Endodermal cell (in vitro differentiated cells): ENCODE measurements at regions not wholly inside any gene's neighbourhood (a gene's known extent, or its start where the extent isn't known, plus 50 kb on each side); places are given as distances from the start of the nearest gene placed in this dataset.

Experiments
- DNase-seq: peaks from one replicate; pipeline ENCODE4 v3.0.0-alpha.2; 2017
- H3K27ac ChIP-seq: 2 replicates; pipeline ENCODE4 v1.5.1; 2013; ENCODE audit warnings: mild to moderate bottlenecking, low read depth, low read length, moderate library complexity
- H3K27me3 ChIP-seq: 2 replicates; pipeline ENCODE4 v1.6.1; 2013; ENCODE audit warnings: mild to moderate bottlenecking, low read length, moderate library complexity; ENCODE audit not compliant: insufficient read depth, control insufficient read depth, poor library complexity, severe bottlenecking
- H3K36me3 ChIP-seq: 2 replicates; pipeline ENCODE4 v1.7.0; 2013; ENCODE audit warnings: mild to moderate bottlenecking, low read length, moderate library complexity; ENCODE audit not compliant: control insufficient read depth, insufficient read depth
- H3K4me1 ChIP-seq: one replicate; pipeline ENCODE4 v1.7.0; 2013; ENCODE audit warnings: low read length; ENCODE audit not compliant: control insufficient read depth, insufficient read depth
- H3K4me3 ChIP-seq: 2 replicates; pipeline ENCODE4 v1.5.1; 2013; ENCODE audit warnings: mild to moderate bottlenecking, low read length, moderate library complexity
- H3K9ac ChIP-seq: 2 replicates; pipeline ENCODE4 v1.6.1; 2013; ENCODE audit warnings: mild to moderate bottlenecking, low read length, moderate library complexity; ENCODE audit not compliant: poor library complexity, severe bottlenecking; ENCODE audit errors: extremely low read depth
- H3K9me3 ChIP-seq: 2 replicates; pipeline ENCODE4 v1.6.1; 2013; ENCODE audit warnings: mild to moderate bottlenecking, low read length, moderate library complexity; ENCODE audit not compliant: control insufficient read depth
- H3K27ac Mint-ChIP-seq: 2 replicates; pipeline ENCODE4 v1.8.0; 2020; ENCODE audit warnings: mixed read lengths
- H3K27me3 Mint-ChIP-seq: 2 replicates; pipeline ENCODE4 v1.8.0; 2021; ENCODE audit warnings: mild to moderate bottlenecking, mixed read lengths; ENCODE audit not compliant: insufficient read depth
- H3K36me3 Mint-ChIP-seq: 2 replicates; pipeline ENCODE4 v1.8.0; 2020; ENCODE audit warnings: low read depth, mixed read lengths
- H3K4me1 Mint-ChIP-seq: 2 replicates; pipeline ENCODE4 v1.8.0; 2020; ENCODE audit warnings: mixed read lengths
- H3K4me3 Mint-ChIP-seq: 2 replicates; pipeline ENCODE4 v1.8.0; 2020; ENCODE audit warnings: mild to moderate bottlenecking, moderate library complexity, mixed read lengths
- H3K9me3 Mint-ChIP-seq: 2 replicates; pipeline ENCODE4 v1.8.0; 2020; ENCODE audit warnings: mild to moderate bottlenecking, mixed read lengths
- WGBS, 2 experiments: methylation state at CpG; one replicate each; pipeline versions ENCODE4 v1.1.5 to v1.1.7; 2013; ENCODE audit warnings: missing lambda C conversion rate in 2 of 2, mixed read lengths in 1 of 2; ENCODE audit not compliant: insufficient coverage in 1 of 2, insufficient read length in 1 of 2; 5-methylcytosine and 5-hydroxymethylcytosine counted together
- TF ChIP-seq, protein P1 (sequence below): fragments of 200-600 bp; sonication (generic); conservative IDR thresholded peaks from 2 replicates; pipeline ENCODE4 v1.5.0; 2021; ENCODE audit warnings: antibody characterized with exemption, mild to moderate bottlenecking

DNA sequence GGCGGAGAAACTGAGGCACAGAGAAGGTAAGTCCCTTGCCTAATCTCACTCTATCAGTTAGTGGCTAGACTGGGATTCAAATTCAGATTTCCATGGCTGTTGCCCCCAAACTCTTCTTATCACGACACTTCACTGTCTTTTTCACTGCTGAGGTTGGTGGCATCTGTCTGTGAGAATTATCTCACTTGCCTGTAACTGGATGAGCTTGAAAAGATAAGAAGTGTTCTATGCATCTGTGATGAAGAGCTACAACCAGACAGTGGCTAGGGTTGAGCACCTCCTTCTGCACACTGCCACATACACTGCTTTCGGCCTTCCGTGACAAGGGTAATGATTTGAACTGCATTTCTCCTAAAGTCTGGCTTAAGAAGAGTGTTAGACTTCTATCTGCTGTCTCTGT, 107.9 kb upstream of the TEX13D start:
- H3K4me1 Mint-ChIP-seq, result peaks cover 46% of the 10 kb centered on the region
- H3K27ac Mint-ChIP-seq, result no peak overlapping the region
- H3K9me3 Mint-ChIP-seq, result no peaks in the 10 kb centered on the region
- no peaks in the 10 kb centered on the region for H3K27me3 Mint-ChIP-seq
- Histone ChIP-seq H3K4me1 (no peaks in the 10 kb centered on the region), H3K36me3 (no peaks in the 10 kb centered on the region), H3K9ac (no peak overlapping the region), H3K9me3 (no peaks in the 10 kb centered on the region), H3K4me3 (no peak overlapping the region), H3K27me3 (no peaks in the 10 kb centered on the region), H3K27ac (no peak overlapping the region)
- WGBS, 2 experiments, result 100% methylated on average over 4 of the region's 4 CpGs; no CpG with 5 or more reads in 1 of the 2 experiments
- TF ChIP-seq, protein P1, sequence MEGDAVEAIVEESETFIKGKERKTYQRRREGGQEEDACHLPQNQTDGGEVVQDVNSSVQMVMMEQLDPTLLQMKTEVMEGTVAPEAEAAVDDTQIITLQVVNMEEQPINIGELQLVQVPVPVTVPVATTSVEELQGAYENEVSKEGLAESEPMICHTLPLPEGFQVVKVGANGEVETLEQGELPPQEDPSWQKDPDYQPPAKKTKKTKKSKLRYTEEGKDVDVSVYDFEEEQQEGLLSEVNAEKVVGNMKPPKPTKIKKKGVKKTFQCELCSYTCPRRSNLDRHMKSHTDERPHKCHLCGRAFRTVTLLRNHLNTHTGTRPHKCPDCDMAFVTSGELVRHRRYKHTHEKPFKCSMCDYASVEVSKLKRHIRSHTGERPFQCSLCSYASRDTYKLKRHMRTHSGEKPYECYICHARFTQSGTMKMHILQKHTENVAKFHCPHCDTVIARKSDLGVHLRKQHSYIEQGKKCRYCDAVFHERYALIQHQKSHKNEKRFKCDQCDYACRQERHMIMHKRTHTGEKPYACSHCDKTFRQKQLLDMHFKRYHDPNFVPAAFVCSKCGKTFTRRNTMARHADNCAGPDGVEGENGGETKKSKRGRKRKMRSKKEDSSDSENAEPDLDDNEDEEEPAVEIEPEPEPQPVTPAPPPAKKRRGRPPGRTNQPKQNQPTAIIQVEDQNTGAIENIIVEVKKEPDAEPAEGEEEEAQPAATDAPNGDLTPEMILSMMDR, result no peak
- no peaks in the 10 kb centered on the region for H3K36me3 Mint-ChIP-seq
- H3K4me3 Mint-ChIP-seq, result no peak overlapping the region
- DNase-seq, result no peak

DNA sequence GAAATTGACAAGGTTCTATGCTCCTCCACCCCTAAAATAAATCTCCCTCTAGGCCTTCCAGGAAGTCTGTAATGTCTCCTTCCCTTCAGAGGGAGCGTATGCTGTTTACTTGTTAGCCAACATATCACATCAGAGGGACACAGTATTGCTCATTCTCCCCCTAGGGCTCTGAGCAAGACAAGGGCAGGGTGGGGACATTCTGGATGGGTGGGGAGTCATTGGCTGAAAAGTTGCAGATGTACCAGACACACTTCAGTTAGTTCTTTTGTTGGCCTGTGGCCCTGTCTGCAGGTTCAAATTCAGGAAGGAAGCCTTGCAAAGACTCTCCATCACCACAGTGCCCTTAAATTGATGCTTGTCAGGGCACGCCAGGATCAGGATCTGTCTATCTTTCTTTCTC, 106.3 kb upstream of the TEX13D start:
- Histone ChIP-seq H3K36me3 (no peaks in the 10 kb centered on the region), H3K9ac (no peak overlapping the region), H3K27me3 (no peaks in the 10 kb centered on the region), H3K27ac (no peak overlapping the region), H3K4me1 (no peaks in the 10 kb centered on the region), H3K4me3 (no peak overlapping the region), H3K9me3 (no peaks in the 10 kb centered on the region)
- H3K4me3 Mint-ChIP-seq, result no peak overlapping the region
- H3K4me1 Mint-ChIP-seq, result peaks cover 54% of the 10 kb centered on the region
- no peaks in the 10 kb centered on the region for H3K9me3 Mint-ChIP-seq
- H3K36me3 Mint-ChIP-seq, result no peaks in the 10 kb centered on the region
- H3K27me3 Mint-ChIP-seq, result no peaks in the 10 kb centered on the region
- no peak for DNase-seq
- TF ChIP-seq, protein P1, result no peak
- WGBS, 2 experiments, result 93 to 100% methylated on average over 1 to 2 of the region's 2 CpGs
- H3K27ac Mint-ChIP-seq, result no peak overlapping the region

GRCh38 chrX:124228849-124229248, 103.6 kb upstream of the TEX13D start:
- DNase-seq, result no peak
- H3K27ac Mint-ChIP-seq, result no peak overlapping the region
- Histone ChIP-seq H3K4me3 (no peak overlapping the region), H3K9me3 (no peaks in the 10 kb centered on the region), H3K27ac (no peak overlapping the region), H3K36me3 (no peaks in the 10 kb centered on the region), H3K9ac (no peak overlapping the region), H3K4me1 (no peaks in the 10 kb centered on the region), H3K27me3 (no peaks in the 10 kb centered on the region)
- TF ChIP-seq, protein P1, result peak; percentile 74
- peaks cover 60% of the 10 kb centered on the region for H3K4me1 Mint-ChIP-seq
- H3K27me3 Mint-ChIP-seq, result no peaks in the 10 kb centered on the region
- WGBS, 2 experiments, result 77 to 100% methylated on average over 1 to 4 of the region's 4 CpGs
- H3K36me3 Mint-ChIP-seq, result no peaks in the 10 kb centered on the region
- H3K9me3 Mint-ChIP-seq, result no peaks in the 10 kb centered on the region
- H3K4me3 Mint-ChIP-seq, result no peak overlapping the region
